ENCODE measurements at regions not wholly inside any gene's neighbourhood (a gene's known extent, or its start where the extent isn't known, plus 50 kb on each side); places are given as distances from the start of the nearest gene placed in this dataset.
A peak's percentile ranks its signal among the peaks of the same experiment; 100 is the strongest.

GRCh38 chr5:35374584-35374983 is 144.3 kb upstream of the PRLR start:
- Histone ChIP-seq H3K27ac (ENCODE audit: low read depth, low read length) (no peak overlapping the region), H3K14ac (ENCODE audit: low read length) (no peak overlapping the region), H3K18ac (ENCODE audit: low read length) (no peak overlapping the region), H4K12ac (ENCODE audit: low read depth, low read length) (no peak overlapping the region), H2AFZ (ENCODE audit: insufficient read depth, low read length, poor library complexity) (no peak overlapping the region), H3K4ac (ENCODE audit: low read depth, low read length) (no peak overlapping the region), H3K4me3 (ENCODE audit: low read depth, low read length) (no peak overlapping the region), H3K9me3 (ENCODE audit: insufficient read depth, low read depth, low read length) (no peaks in the 10 kb centered on the region), H3K4me2 (ENCODE audit: low read length) (no peak overlapping the region), H3K9ac (ENCODE audit: low read length) (no peak overlapping the region), H3K36me3 (ENCODE audit: control insufficient read depth in 1 of 2, insufficient read depth in 2 of 2, low read length in 2 of 2) (no peaks in the 10 kb centered on the region), H4K8ac (ENCODE audit: low read depth, low read length) (no peak overlapping the region), H3K79me2 (ENCODE audit: control insufficient read depth, insufficient read depth, low read length, poor library complexity) (no peaks in the 10 kb centered on the region), H2AK5ac (ENCODE audit: low read length) (no peak overlapping the region), H3K23ac (ENCODE audit: low read length) (no peak overlapping the region), H3K4me1 (ENCODE audit: control insufficient read depth in 1 of 2, insufficient read depth in 2 of 2, low read length in 2 of 2) (peaks cover 2 to 5% of the 10 kb centered on the region in 2 experiments), H3K79me1 (ENCODE audit: low read length) (no peaks in the 10 kb centered on the region), H2BK12ac (ENCODE audit: low read length) (no peak overlapping the region), H2BK5ac (ENCODE audit: low read depth, low read length, poor library complexity) (no peak overlapping the region), H4K91ac (ENCODE audit: low read depth, low read length) (no peak overlapping the region), H2BK120ac (ENCODE audit: insufficient read depth, low read length, poor library complexity) (no peak overlapping the region), H3K27me3 (ENCODE audit: insufficient read depth, low read length) (no peaks in the 10 kb centered on the region)
- DNase-seq: no peak

DNA sequence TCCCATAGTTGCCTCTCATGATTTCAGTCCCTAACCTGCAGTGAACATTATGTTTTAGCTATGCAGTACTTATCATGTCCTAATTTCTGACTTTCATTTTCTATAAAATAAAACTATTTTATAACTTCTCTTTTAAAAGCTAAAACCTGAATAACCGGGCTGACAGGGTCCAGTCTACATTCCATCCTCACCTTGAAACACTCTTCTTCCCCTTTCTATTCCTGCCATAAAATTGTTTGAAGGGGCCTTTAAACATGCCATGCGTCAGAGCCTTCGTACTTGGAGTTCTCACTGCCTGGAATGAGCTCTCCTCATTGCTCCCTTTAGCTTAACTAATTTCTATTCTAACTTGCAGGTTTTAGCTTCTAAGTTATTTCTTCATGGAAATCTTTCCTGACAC is 143.0 kb upstream of the PRLR start:
- Histone ChIP-seq H3K4me1 (ENCODE audit: control insufficient read depth in 1 of 2, insufficient read depth in 2 of 2, low read length in 2 of 2) (peaks cover 2 to 5% of the 10 kb centered on the region in 2 experiments), H3K4ac (ENCODE audit: low read depth, low read length) (no peak overlapping the region), H3K79me2 (ENCODE audit: control insufficient read depth, insufficient read depth, low read length, poor library complexity) (no peaks in the 10 kb centered on the region), H3K18ac (ENCODE audit: low read length) (no peak overlapping the region), H2BK12ac (ENCODE audit: low read length) (no peak overlapping the region), H3K14ac (ENCODE audit: low read length) (no peak overlapping the region), H3K23ac (ENCODE audit: low read length) (no peak overlapping the region), H2BK5ac (ENCODE audit: low read depth, low read length, poor library complexity) (no peak overlapping the region), H3K36me3 (ENCODE audit: control insufficient read depth in 1 of 2, insufficient read depth in 2 of 2, low read length in 2 of 2) (no peaks in the 10 kb centered on the region), H3K9ac (ENCODE audit: low read length) (no peak overlapping the region), H3K4me2 (ENCODE audit: low read length) (no peak overlapping the region), H2AK5ac (ENCODE audit: low read length) (no peak overlapping the region), H3K9me3 (ENCODE audit: insufficient read depth, low read depth, low read length) (no peaks in the 10 kb centered on the region), H3K79me1 (ENCODE audit: low read length) (no peaks in the 10 kb centered on the region), H4K8ac (ENCODE audit: low read depth, low read length) (no peak overlapping the region), H4K91ac (ENCODE audit: low read depth, low read length) (no peak overlapping the region), H3K27me3 (ENCODE audit: insufficient read depth, low read length) (no peaks in the 10 kb centered on the region), H2BK120ac (ENCODE audit: insufficient read depth, low read length, poor library complexity) (no peak overlapping the region), H2AFZ (ENCODE audit: insufficient read depth, low read length, poor library complexity) (no peak overlapping the region), H3K4me3 (ENCODE audit: low read depth, low read length) (no peak overlapping the region), H3K27ac (ENCODE audit: low read depth, low read length) (no peak overlapping the region), H4K12ac (ENCODE audit: low read depth, low read length) (no peak overlapping the region)
- DNase-seq: peak; percentile 30 to 68
- WGBS (ENCODE audit: extremely low coverage, insufficient coverage, insufficient read length): no CpG with 5 or more reads among the region's 3 CpGs

DNA sequence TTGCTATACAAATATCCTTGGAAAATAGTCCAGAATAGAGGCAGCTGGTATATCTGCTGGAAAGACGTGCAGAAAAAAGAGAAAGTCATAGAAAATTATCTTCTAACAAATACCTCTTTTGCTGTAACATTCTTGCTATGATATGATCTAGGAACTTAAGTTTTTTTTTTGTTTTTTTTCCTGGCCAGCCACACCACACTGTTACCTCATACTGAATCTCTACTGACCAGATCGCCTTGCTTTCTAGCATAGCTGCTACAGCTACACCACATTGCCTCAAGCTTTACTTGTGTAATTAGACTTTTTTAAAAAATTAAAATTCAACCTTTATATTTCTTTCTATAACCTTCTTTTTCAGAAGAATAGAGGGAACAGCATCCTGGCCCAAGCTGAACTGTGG is 142.2 kb upstream of the PRLR start:
- no peaks in the 10 kb centered on the region for H3K36me3 ChIP-seq (ENCODE audit: control insufficient read depth in 1 of 2, insufficient read depth in 2 of 2, low read length in 2 of 2)
- no peak overlapping the region for H3K27ac ChIP-seq (ENCODE audit: low read depth, low read length)
- no peak overlapping the region for H2BK120ac ChIP-seq (ENCODE audit: insufficient read depth, low read length, poor library complexity)
- no CpG with 5 or more reads among the region's 2 CpGs for WGBS (ENCODE audit: extremely low coverage, insufficient coverage, insufficient read length)
- no peak overlapping the region for H3K18ac ChIP-seq (ENCODE audit: low read length)
- no peaks in the 10 kb centered on the region for H3K79me2 ChIP-seq (ENCODE audit: control insufficient read depth, insufficient read depth, low read length, poor library complexity)
- no peak overlapping the region for H4K91ac ChIP-seq (ENCODE audit: low read depth, low read length)
- H4K12ac ChIP-seq (ENCODE audit: low read depth, low read length): no peak overlapping the region
- peaks cover 2 to 5% of the 10 kb centered on the region in 2 experiments for H3K4me1 ChIP-seq (ENCODE audit: control insufficient read depth in 1 of 2, insufficient read depth in 2 of 2, low read length in 2 of 2)
- no peak overlapping the region for H3K4me2 ChIP-seq (ENCODE audit: low read length)
- H3K14ac ChIP-seq (ENCODE audit: low read length): no peak overlapping the region
- no peak overlapping the region for H2AFZ ChIP-seq (ENCODE audit: insufficient read depth, low read length, poor library complexity)
- no peak overlapping the region for H3K23ac ChIP-seq (ENCODE audit: low read length)
- H3K27me3 ChIP-seq (ENCODE audit: insufficient read depth, low read length): no peaks in the 10 kb centered on the region
- no peak overlapping the region for H3K9ac ChIP-seq (ENCODE audit: low read length)
- no peaks in the 10 kb centered on the region for H3K9me3 ChIP-seq (ENCODE audit: insufficient read depth, low read depth, low read length)
- H3K4me3 ChIP-seq (ENCODE audit: low read depth, low read length): no peak overlapping the region
- H3K79me1 ChIP-seq (ENCODE audit: low read length): no peaks in the 10 kb centered on the region
- no peak overlapping the region for H2BK5ac ChIP-seq (ENCODE audit: low read depth, low read length, poor library complexity)
- peak; percentile 56 to 90 for DNase-seq
- H2BK12ac ChIP-seq (ENCODE audit: low read length): no peak overlapping the region
- no peak overlapping the region for H2AK5ac ChIP-seq (ENCODE audit: low read length)
- H3K4ac ChIP-seq (ENCODE audit: low read depth, low read length): no peak overlapping the region
- no peak overlapping the region for H4K8ac ChIP-seq (ENCODE audit: low read depth, low read length)

DNA sequence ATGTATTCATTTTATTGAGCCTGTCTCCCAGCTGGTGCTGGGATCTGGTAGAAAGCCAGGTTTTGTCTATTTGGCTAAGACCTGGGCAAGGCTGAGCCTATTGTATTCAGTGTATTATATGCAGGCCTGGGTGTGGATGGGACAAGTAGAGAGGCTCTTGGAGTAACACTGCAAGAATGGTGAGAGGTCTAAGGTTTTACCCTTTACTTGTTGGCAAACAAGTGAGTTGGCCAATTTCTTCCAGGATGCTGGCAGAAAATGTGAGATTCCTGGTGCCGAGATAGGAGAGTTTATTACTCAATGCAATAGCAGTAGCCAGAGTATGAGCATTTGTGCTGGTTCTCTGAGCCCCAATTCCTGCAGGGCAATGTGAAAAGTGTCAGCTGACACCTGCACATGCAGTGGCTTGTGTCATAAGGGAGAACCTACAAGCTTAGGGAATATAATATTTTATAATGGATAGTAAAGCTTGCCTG is 141.7 kb upstream of the PRLR start:
- Histone ChIP-seq H3K4me1 (ENCODE audit: control insufficient read depth in 1 of 2, insufficient read depth in 2 of 2, low read length in 2 of 2) (peaks cover 2 to 5% of the 10 kb centered on the region in 2 experiments), H3K79me2 (ENCODE audit: control insufficient read depth, insufficient read depth, low read length, poor library complexity) (no peaks in the 10 kb centered on the region), H3K18ac (ENCODE audit: low read length) (no peak overlapping the region), H3K9ac (ENCODE audit: low read length) (no peak overlapping the region), H4K91ac (ENCODE audit: low read depth, low read length) (no peak overlapping the region), H3K4me2 (ENCODE audit: low read length) (no peak overlapping the region), H2BK12ac (ENCODE audit: low read length) (no peak overlapping the region), H3K36me3 (ENCODE audit: control insufficient read depth in 1 of 2, insufficient read depth in 2 of 2, low read length in 2 of 2) (no peaks in the 10 kb centered on the region), H3K79me1 (ENCODE audit: low read length) (no peaks in the 10 kb centered on the region), H3K27ac (ENCODE audit: low read depth, low read length) (no peak overlapping the region), H3K9me3 (ENCODE audit: insufficient read depth, low read depth, low read length) (no peaks in the 10 kb centered on the region), H2BK120ac (ENCODE audit: insufficient read depth, low read length, poor library complexity) (no peak overlapping the region), H2AFZ (ENCODE audit: insufficient read depth, low read length, poor library complexity) (no peak overlapping the region), H3K14ac (ENCODE audit: low read length) (no peak overlapping the region), H4K12ac (ENCODE audit: low read depth, low read length) (no peak overlapping the region), H3K4me3 (ENCODE audit: low read depth, low read length) (no peak overlapping the region), H3K23ac (ENCODE audit: low read length) (no peak overlapping the region), H2AK5ac (ENCODE audit: low read length) (no peak overlapping the region), H3K4ac (ENCODE audit: low read depth, low read length) (no peak overlapping the region), H2BK5ac (ENCODE audit: low read depth, low read length, poor library complexity) (no peak overlapping the region), H4K8ac (ENCODE audit: low read depth, low read length) (no peak overlapping the region), H3K27me3 (ENCODE audit: insufficient read depth, low read length) (no peaks in the 10 kb centered on the region)
- no CpG with 5 or more reads among the region's 1 CpG for WGBS (ENCODE audit: extremely low coverage, insufficient coverage, insufficient read length)
- DNase-seq: peak; percentile 63 to 73

Data from trophoblast cell (in vitro differentiated cells and primary cell).